ENCODE measurements at regions not wholly inside any gene's neighbourhood (a gene's known extent, or its start where the extent isn't known, plus 50 kb on each side); places are given as distances from the start of the nearest gene placed in this dataset.
A peak's percentile ranks its signal among the peaks of the same experiment; 100 is the strongest.

DNA sequence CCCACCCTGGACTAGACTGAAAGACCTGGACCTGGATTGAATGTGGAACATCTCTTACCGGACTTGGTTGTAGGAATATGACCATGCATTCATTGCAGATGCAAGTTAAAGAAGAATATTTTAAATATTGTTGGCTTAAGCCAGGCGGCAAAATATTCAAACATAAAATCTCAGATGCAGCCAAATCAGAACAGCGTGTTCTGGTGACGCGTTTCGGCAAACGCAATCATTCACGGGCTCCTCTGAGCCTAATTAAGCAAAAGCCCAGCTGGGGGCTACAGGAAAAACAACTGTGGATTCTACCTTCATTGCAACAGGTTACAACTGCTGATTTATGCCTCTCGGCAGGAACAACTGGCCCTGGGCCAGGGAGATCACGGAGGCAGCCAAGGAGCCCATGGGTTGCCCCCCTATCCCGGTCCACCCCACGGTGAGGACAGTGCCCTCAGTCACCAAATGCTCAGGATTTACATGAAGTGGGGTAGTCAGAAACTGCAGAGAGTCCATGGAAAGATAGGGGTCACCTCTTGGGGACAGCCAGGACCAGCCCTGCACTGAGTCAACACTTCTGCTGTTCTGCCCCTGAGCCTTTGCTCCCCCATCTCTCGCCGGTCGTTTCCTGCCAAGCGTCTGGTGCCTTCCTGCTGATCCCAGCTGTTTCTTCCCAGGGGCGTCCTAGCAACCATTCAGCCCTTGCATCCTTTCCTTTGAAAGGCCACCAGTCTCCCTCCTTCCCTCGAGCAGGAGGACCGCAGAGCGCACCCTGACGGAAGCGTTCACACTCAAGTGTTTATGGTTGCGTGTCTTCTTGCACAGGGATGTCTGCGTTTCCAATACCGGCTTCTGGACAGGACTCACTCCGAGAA lies 64.4 kb upstream of the SFMBT2 start:
- H3K9ac ChIP-seq (ENCODE audit: extremely low read depth, low read length, poor library complexity, severe bottlenecking): no peak overlapping the region
- TF ChIP-seq, protein P1, sequence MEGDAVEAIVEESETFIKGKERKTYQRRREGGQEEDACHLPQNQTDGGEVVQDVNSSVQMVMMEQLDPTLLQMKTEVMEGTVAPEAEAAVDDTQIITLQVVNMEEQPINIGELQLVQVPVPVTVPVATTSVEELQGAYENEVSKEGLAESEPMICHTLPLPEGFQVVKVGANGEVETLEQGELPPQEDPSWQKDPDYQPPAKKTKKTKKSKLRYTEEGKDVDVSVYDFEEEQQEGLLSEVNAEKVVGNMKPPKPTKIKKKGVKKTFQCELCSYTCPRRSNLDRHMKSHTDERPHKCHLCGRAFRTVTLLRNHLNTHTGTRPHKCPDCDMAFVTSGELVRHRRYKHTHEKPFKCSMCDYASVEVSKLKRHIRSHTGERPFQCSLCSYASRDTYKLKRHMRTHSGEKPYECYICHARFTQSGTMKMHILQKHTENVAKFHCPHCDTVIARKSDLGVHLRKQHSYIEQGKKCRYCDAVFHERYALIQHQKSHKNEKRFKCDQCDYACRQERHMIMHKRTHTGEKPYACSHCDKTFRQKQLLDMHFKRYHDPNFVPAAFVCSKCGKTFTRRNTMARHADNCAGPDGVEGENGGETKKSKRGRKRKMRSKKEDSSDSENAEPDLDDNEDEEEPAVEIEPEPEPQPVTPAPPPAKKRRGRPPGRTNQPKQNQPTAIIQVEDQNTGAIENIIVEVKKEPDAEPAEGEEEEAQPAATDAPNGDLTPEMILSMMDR (conservative IDR thresholded peaks at IDR 0.05): no peak
- Mint-ChIP-seq H3K4me3 (no peak overlapping the region), H3K27me3 (ENCODE audit: insufficient read depth) (peaks cover 12% of the 10 kb centered on the region), H3K27ac (peak overlapping the region; percentile 20), H3K9me3 (peaks cover 3% of the 10 kb centered on the region), H3K36me3 (ENCODE audit: low read depth) (no peaks in the 10 kb centered on the region), H3K4me1 (peaks cover 14% of the 10 kb centered on the region)
- peaks cover 7% of the 10 kb centered on the region for H3K9me3 ChIP-seq (ENCODE audit: control insufficient read depth, low read length)
- H3K27me3 ChIP-seq (ENCODE audit: control insufficient read depth, insufficient read depth, low read length, poor library complexity, severe bottlenecking): peaks cover 18% of the 10 kb centered on the region
- H3K27ac ChIP-seq (ENCODE audit: low read depth, low read length): peak overlapping the region; percentile 61
- 56 to 68% methylated on average over 22 to 26 of the region's 26 CpGs for WGBS, 2 experiments (ENCODE audit: insufficient coverage in 1 of 2, insufficient read length in 1 of 2)
- H3K36me3 ChIP-seq (ENCODE audit: control insufficient read depth, insufficient read depth, low read length): no peaks in the 10 kb centered on the region
- no peak overlapping the region for H3K4me3 ChIP-seq (ENCODE audit: low read length)
- peak; percentile 79 for DNase-seq
- H3K4me1 ChIP-seq (ENCODE audit: control insufficient read depth, insufficient read depth, low read length): no peaks in the 10 kb centered on the region

DNA sequence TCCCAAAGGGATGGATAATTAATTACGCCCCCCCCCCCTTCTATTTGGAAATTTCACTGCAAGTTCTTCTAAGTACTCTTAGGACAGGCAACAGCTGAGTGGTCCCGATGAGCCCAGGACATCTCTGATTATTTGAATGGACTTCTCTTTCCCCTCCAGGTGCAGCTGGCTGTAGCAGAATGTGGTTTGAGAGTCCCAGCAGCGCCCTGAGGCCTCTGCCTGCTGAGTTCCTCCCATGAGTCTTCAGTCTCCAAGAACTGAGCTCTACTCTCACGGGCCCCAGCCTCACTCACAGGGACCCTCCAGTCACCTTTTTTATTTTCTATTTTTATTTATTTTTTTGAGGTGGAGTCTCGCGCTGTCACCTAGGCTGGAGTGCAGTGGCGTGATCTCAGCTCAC lies 63.6 kb upstream of the SFMBT2 start:
- Histone ChIP-seq H3K4me3 (ENCODE audit: low read length) (no peak overlapping the region), H3K9ac (ENCODE audit: extremely low read depth, low read length, poor library complexity, severe bottlenecking) (no peak overlapping the region), H3K4me1 (ENCODE audit: control insufficient read depth, insufficient read depth, low read length) (peaks cover 3% of the 10 kb centered on the region), H3K27me3 (ENCODE audit: control insufficient read depth, insufficient read depth, low read length, poor library complexity, severe bottlenecking) (peaks cover 25% of the 10 kb centered on the region), H3K9me3 (ENCODE audit: control insufficient read depth, low read length) (peaks cover 7% of the 10 kb centered on the region), H3K36me3 (ENCODE audit: control insufficient read depth, insufficient read depth, low read length) (no peaks in the 10 kb centered on the region), H3K27ac (ENCODE audit: low read depth, low read length) (no peak overlapping the region)
- H3K36me3 Mint-ChIP-seq (ENCODE audit: low read depth): no peaks in the 10 kb centered on the region
- H3K4me1 Mint-ChIP-seq: peaks cover 14% of the 10 kb centered on the region
- H3K4me3 Mint-ChIP-seq: no peak overlapping the region
- 82 to 83% methylated on average over 3 to 6 of the region's 7 CpGs for WGBS, 2 experiments (ENCODE audit: insufficient coverage in 1 of 2, insufficient read length in 1 of 2)
- H3K27ac Mint-ChIP-seq: no peak overlapping the region
- no peak for DNase-seq
- peaks cover 21% of the 10 kb centered on the region for H3K27me3 Mint-ChIP-seq (ENCODE audit: insufficient read depth)
- TF ChIP-seq, protein P1 (conservative IDR thresholded peaks at IDR 0.05): no peak
- H3K9me3 Mint-ChIP-seq: peaks cover 3% of the 10 kb centered on the region

DNA sequence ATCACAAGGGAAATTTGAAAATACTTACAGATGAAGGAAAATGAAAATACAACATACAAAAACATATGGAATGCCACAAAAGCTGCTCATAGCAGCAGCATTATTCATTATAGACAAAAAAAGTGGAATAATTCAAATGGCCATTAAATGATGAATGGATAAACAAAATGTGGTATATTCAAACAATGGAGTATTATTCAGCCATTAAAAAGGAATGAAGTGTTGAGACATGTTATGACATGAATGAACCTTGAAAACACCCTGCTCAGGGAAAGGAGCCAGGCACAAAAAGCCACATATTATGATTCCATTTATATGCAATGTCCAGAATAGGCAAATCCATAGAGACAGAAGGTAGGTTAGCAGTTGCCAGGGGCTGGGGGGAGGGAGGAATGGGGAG lies 62.6 kb upstream of the SFMBT2 start:
- Mint-ChIP-seq H3K27ac (no peak overlapping the region), H3K27me3 (ENCODE audit: insufficient read depth) (peaks cover 30% of the 10 kb centered on the region), H3K4me1 (peaks cover 14% of the 10 kb centered on the region), H3K36me3 (ENCODE audit: low read depth) (no peaks in the 10 kb centered on the region), H3K9me3 (peaks cover 3% of the 10 kb centered on the region), H3K4me3 (no peak overlapping the region)
- H3K27ac ChIP-seq (ENCODE audit: low read depth, low read length): no peak overlapping the region
- DNase-seq: no peak
- no peak overlapping the region for H3K9ac ChIP-seq (ENCODE audit: extremely low read depth, low read length, poor library complexity, severe bottlenecking)
- peaks cover 34% of the 10 kb centered on the region for H3K27me3 ChIP-seq (ENCODE audit: control insufficient read depth, insufficient read depth, low read length, poor library complexity, severe bottlenecking)
- H3K36me3 ChIP-seq (ENCODE audit: control insufficient read depth, insufficient read depth, low read length): no peaks in the 10 kb centered on the region
- no peak overlapping the region for H3K4me3 ChIP-seq (ENCODE audit: low read length)
- TF ChIP-seq, protein P1 (conservative IDR thresholded peaks at IDR 0.05): no peak
- H3K4me1 ChIP-seq (ENCODE audit: control insufficient read depth, insufficient read depth, low read length): peaks cover 3% of the 10 kb centered on the region
- H3K9me3 ChIP-seq (ENCODE audit: control insufficient read depth, low read length): peaks cover 7% of the 10 kb centered on the region

Data from endodermal cell (in vitro differentiated cells).